ENCODE measurements at regions not wholly inside any gene's neighbourhood (a gene's known extent, or its start where the extent isn't known, plus 50 kb on each side); places are given as distances from the start of the nearest gene placed in this dataset.
"Not testable (repeated sequence)": the region's sequence is repeated elsewhere in the genome, so short reads cannot be mapped to it uniquely, and the experiment has no call there.

DNA sequence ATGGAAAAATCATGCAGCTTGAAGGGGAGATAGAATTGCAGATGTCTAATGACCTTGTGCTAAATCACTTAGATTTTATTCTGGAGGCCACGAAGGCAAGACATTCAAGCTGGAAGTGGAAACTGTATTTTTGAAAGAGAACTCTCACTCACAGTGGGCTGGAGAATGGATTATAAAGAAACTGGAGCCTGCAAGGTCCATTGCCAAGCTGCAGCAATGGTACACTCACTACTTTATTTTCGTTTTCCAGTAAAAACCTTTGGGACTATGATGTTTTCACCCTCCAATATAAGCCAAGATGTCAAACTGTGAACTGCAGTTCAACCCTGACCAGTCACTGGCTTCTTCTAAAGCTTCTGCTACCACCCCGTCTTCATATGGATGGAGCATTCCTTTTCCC is 62.0 kb downstream of the SKIDA1 start:
- TF ChIP-seq, protein P1, sequence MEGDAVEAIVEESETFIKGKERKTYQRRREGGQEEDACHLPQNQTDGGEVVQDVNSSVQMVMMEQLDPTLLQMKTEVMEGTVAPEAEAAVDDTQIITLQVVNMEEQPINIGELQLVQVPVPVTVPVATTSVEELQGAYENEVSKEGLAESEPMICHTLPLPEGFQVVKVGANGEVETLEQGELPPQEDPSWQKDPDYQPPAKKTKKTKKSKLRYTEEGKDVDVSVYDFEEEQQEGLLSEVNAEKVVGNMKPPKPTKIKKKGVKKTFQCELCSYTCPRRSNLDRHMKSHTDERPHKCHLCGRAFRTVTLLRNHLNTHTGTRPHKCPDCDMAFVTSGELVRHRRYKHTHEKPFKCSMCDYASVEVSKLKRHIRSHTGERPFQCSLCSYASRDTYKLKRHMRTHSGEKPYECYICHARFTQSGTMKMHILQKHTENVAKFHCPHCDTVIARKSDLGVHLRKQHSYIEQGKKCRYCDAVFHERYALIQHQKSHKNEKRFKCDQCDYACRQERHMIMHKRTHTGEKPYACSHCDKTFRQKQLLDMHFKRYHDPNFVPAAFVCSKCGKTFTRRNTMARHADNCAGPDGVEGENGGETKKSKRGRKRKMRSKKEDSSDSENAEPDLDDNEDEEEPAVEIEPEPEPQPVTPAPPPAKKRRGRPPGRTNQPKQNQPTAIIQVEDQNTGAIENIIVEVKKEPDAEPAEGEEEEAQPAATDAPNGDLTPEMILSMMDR (IDR thresholded peaks at IDR 0.05; ENCODE audit: extremely low read depth, missing control alignments): no peak
- DNase-seq (ENCODE audit: low spot score): no peak

- DNase-seq (ENCODE audit: low spot score): no peak
- TF ChIP-seq, protein P1 (IDR thresholded peaks at IDR 0.05; ENCODE audit: extremely low read depth, missing control alignments): no peak
These were observed 67.2 kb downstream of the SKIDA1 start for GRCh38 chr10:21458126-21458871.

GRCh38 chr10:21456160-21456559 is 69.3 kb downstream of the SKIDA1 start:
- TF ChIP-seq, protein P1 (IDR thresholded peaks at IDR 0.05; ENCODE audit: extremely low read depth, missing control alignments): no peak
- no peak for DNase-seq (ENCODE audit: low spot score)

DNA sequence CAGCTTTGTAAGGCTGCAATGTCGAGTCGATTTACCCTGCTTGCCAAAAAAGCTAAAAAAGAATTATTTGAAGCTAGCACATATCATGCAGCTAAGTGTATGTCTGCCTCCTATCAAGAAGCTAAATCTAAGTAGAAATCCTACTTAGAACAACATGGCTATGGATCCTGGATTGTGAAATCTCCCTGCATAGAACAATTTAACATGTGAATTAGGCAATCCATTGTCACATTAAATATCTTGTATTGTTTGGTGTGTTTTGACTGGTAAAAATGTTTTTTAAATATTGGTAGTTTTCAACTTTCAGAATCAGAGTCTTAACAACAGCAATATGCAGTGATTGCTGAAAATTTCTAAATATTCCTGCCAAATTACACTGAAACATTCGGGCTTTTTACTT is 73.3 kb downstream of the SKIDA1 start:
- DNase-seq (ENCODE audit: low spot score): no peak
- TF ChIP-seq, protein P1 (IDR thresholded peaks at IDR 0.05; ENCODE audit: extremely low read depth, missing control alignments): no peak

DNA sequence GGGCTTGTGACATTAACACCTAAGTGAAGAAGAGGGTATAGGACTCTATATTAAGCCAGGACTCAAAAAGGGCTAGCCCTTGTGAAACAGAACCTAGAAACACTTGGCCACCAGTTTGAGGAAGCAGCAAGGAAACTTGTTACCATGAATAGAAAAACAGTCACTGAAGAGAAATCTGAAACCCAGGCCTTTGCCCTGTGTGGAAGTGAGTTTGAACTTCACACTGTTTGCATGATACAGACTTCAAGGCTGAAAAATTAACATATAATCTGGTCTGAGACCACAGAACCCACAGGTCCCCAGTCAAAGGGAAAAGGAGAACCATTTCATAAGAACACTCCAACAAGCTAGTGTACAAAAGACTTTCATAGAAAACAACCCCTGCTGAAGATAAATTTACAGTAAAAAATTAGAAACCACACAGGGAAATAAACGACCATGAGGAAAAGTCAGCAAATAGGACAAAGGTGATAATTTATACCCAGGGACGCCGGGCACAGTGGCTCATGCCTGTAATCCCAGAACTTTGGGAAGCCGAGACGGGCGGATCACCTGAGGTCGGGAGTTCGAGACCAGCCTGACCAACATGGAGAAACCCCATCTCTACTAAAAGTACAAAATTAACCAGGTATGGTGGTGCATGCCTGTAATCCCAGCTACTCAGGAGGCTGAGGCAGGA is 76.1 kb downstream of the SKIDA1 start:
- DNase-seq (ENCODE audit: low spot score): no peak

GRCh38 chr10:21445163-21445562 is 80.3 kb downstream of the SKIDA1 start:
- TF ChIP-seq, protein P1 (IDR thresholded peaks at IDR 0.05; ENCODE audit: extremely low read depth, missing control alignments): no peak
- no peak for DNase-seq (ENCODE audit: low spot score)

More for the DNA sequence above, 76.1 kb downstream of the SKIDA1 start:
- TF ChIP-seq, protein P1 (IDR thresholded peaks at IDR 0.05; ENCODE audit: extremely low read depth, missing control alignments): no peak

DNA sequence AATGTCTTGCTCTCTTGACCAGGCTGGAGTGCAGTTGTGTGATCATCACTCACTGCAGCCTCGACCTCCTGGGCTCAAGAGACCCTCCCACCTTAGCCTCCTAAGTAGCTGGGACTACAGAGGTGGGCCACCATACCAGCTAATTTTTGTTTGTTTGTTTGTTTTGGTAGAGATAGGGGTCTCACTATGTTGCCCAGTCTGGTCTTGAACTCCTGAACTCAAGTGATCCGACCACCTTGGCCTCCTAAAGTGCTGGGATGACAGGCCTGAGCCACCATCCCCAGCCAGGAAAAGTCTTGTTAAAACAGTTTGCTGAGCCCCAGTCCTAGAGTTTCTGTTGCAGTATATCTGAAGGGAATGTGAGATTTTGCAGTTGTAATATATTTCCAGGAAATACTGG is 83.9 kb downstream of the SKIDA1 start:
- TF ChIP-seq, protein P1 (IDR thresholded peaks at IDR 0.05; ENCODE audit: extremely low read depth, missing control alignments): no peak
- no peak for DNase-seq (ENCODE audit: low spot score)

GRCh38 chr10:21438914-21439313 is 86.6 kb downstream of the SKIDA1 start:
- DNase-seq (ENCODE audit: low spot score): not testable (repeated sequence)

Measured in GM20000 (cell line).